NCI-H2029 treated with DMSO at 0.1 percent for 48 hours (cell line): ENCODE measurements at regions not wholly inside any gene's neighbourhood (a gene's known extent, or its start where the extent isn't known, plus 50 kb on each side); places are given as distances from the start of the nearest gene placed in this dataset.

Experiments used
- DNase-seq: peaks from one replicate; lab custom pipeline; 2025; lab: John Stamatoyannopoulos, UW

DNA sequence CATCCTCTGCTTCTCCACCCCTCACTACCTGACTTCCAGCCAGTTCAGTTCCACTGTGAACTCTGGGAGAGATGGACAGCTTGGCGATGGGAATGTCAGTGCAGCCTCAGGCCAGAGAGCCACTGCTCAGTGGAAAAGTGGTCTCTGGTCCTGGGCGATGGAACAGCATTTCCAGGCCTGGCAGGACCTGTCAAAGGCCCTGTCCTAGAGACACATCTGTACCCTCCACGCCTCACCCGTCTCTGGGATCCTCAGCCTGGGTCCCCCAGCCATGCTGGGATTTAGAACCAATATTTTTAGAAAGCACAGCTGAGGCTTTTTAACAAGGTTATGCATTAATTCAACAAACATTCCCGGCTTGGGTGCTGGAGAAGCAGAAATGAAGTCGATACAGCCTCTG lies 165.7 kb downstream of the MN1 start:
- DNase-seq, result no peak

- no peak for DNase-seq
These were observed 164.6 kb downstream of the MN1 start for GRCh38 chr22:27636716-27637508.

- DNase-seq, result no peak
These were observed 164.0 kb downstream of the MN1 start for GRCh38 chr22:27637604-27638003.

DNA sequence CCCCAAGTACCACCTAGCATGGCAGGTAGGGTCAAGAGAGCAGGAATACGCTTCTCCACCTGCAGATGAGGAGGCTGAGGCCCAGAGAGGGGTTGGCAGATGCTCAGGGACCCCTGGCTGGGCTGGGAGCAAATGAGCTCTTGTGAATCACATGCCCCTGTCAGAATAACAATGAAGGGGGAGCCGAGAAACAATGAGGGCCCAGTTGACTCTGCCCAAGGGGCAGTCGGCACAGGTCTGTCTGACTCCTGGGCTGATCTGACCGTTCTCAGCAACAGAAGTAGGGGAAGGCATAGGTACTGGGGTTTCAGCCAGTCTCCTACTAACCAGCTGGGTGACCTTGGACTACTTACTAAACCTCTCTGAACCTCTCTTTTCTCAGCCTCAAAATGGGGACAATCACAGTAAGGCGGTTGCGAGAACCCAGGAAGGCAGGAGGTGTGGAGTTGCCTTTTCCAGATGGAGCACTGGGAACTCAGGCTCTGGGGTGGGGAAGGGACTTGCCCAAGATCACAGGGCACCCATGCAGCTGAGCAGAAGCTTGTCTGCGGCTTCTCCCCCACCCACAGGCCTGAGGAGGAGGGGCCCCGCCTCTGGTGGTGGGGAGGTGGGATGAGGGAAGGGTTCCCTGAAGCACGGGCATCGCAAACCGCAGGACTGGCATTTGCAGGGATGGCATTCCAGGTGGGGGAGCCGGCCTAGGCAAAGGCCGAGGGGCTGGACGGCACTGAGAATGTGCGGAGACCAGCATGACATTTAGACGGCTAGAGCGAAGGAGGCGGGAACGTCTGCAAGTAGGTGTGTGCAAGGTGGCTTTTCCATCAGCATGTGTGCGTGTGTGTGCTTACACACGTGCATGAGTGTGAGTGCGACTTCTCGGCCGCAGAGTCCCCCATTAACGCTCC lies 163.0 kb downstream of the MN1 start:
- no peak for DNase-seq

DNA sequence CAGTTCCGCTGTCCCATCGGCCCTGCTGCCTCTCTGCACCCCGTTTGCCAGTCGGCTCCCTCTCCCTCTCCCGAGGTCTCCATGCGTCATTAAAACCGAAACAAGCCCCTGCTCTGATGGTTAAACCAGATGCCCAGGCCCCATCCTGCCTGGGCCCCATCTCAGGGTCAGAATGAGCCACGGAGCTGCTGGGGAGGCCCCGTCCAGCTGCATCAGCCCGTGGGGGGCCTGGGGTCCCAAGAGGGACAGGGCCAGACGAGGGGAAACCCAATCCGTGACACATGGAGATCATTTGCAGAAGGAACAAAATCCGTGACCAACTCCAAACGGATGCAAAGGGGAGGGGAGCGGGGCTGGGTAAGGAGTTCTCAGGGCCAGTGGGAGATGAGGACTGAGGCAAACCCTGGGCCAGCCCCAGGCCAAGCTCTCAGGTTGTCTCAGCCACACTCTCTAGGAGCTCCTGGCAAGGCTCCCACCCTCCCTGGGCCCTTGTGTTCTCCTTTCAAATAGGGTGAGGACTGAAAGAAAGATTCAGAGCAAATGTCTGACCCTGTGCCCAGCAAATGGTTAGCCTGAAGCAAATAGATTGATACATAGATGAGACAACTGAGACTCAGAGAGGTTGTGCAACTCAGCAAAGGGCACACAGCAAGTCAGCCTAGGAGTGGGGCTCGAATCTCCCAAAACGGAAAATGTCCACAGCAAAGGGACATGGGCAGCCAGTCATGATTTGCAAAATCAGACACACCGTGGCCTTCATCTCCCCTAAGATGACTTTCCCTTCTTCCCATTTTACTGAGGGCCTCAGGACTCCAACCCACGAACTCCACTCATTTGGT lies 162.1 kb downstream of the MN1 start:
- DNase-seq, result no peak

GRCh38 chr22:27641049-27641795 lies 160.3 kb downstream of the MN1 start:
- DNase-seq, result no peak

GRCh38 chr22:27642104-27642800 lies 159.3 kb downstream of the MN1 start:
- no peak for DNase-seq

GRCh38 chr22:27643907-27644306 lies 157.6 kb downstream of the MN1 start:
- no peak for DNase-seq

- DNase-seq, result no peak
These were observed 157.0 kb downstream of the MN1 start for GRCh38 chr22:27644566-27644965.

DNA sequence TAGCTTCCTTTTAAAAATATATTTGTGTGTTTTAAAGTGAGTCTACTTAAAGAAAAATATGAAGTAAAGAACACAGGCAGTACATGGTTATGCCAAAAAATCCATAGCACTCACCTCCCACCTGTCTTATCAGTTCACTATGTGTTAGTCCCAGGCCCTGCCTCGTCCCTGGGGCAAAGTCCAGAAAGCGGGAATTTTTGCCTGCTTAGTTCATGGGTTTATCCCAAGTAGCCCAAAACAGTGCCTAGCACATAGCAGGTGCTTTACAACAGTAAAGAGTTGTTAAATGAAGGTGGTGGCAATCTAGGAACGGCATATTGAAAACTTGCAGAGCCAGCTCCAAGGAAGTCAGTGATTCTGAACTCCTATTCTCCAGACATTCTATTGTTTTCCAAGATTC lies 154.0 kb downstream of the MN1 start:
- DNase-seq, result no peak

GRCh38 chr22:27648074-27648473 lies 153.5 kb downstream of the MN1 start:
- DNase-seq, result no peak

- DNase-seq, result no peak
These were observed 152.7 kb downstream of the MN1 start for GRCh38 chr22:27648853-27649252.

DNA sequence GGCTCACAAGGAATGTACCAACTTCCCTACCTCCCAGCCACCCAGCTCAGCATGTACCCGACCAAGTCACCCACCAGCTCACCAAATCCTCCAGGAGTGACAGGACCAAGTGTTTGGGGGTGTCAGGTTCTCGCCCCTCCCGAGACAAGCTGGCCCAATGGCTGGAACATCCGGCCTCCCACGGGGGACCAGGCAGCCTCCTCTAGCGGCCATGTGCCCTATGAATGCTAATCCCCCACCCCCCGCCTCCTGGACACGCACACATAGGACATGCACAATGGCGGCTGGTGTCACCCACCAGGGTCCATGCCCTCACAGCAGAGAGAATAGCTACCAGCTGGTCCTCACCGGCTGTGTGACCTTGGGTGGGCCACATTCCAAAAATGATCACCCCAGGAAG lies 151.0 kb downstream of the MN1 start:
- no peak for DNase-seq

DNA sequence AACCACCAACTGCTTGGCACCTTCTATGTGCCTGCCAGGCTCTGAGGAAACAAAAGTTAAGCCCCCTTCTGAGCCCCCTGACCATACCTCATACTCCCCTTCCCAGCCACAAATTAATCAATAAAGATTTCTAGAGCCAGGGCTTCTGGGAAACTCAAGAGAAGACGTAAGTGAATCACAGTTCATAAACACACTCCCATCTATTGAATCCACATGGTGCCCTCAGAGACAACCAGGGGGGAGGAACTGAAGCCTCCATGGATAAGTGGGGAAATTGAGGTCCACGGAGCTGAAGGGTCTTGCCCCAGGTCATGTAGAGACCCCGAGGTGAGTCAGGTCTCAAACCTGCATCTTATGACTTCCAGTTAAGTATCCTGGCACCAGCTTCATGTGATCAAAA lies 150.6 kb downstream of the MN1 start:
- no peak for DNase-seq

GRCh38 chr22:27651486-27651885 lies 150.1 kb downstream of the MN1 start:
- no peak for DNase-seq

DNA sequence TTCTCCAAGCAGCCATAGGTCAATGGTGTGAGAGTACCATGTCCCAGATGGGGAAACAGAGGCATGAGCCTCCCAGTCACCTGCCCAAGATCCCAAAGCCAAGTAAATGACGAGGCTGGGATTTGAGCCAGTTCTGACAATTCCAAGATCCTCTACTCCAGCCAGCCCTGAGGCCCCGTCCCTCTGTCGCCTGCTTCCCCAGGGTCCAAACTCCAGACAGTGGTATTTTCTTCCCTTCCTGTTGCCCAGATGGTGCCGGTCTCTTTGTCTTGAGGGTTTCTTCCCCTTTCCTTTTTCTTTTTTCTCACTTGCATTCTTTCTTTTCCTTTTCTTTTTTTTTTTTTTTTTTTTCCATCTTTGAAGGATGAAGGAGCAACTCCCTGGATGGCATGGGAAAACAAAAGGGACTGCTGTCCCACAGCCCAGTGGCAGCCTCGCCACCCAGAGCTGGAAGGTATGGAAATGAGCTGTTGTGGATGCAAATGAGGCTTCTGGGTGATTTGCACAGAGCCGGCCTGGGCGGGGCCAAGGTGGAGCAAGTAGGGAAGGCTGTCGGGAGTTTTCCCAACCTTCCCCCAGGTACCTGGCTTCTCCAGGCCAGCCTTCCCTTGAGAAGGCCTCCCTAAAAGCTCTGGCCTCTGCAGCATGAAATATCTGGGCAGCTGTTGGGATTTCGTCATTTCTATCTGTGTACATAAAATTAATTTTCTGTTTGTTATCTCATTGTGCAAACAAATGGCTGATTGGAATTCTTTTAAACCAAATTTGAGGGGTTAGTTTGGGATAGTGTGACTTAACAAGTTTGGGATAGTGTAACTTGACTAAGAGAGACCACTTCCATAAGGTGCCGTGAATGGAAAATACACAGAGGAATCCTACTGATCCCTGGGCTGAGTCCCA lies 146.8 kb downstream of the MN1 start:
- no peak for DNase-seq

GRCh38 chr22:27655582-27656185 lies 145.9 kb downstream of the MN1 start:
- DNase-seq, result no peak

DNA sequence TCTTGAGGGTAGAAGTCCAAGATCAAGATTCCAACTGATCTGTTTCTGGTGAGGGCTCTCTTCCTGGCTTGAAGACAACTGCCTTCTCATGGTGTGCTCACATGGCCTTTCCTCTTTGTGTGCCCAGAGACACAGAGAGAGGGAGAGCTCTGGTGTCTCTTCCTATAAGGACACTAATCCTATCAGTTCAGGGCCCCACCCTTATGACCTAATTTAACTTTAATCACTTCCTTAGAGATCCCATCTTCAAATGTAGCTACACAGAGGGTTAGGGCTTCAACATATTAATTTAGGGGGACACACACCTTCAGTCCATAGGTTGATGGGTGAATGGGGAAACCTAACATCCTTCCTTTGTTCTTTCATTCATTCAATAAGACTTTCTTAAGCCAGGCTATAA lies 144.6 kb downstream of the MN1 start:
- no peak for DNase-seq

DNA sequence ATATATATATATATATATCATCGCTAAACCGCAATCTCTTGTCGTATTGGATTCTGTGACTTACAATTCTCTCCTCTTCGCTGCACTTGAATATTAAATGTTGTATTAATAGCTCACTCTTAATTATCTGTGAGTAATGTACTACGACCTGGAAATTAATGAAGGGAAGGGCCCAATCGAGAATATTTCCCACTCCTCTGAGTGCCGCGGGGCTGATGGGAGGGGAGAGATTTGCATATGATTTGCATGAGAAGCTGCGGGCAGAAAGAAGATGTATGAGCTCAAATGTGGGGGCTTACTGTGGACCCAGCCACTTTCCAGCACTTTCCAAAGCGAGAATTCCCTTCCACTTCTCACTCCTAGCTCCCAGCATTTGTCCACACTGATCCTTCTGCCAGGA lies 141.2 kb downstream of the MN1 start:
- no peak for DNase-seq
